Neural cell (in vitro differentiated cells): ENCODE measurements at regions not wholly inside any gene's neighbourhood (a gene's known extent, or its start where the extent isn't known, plus 50 kb on each side); places are given as distances from the start of the nearest gene placed in this dataset.

Experiments used
- H2AFZ ChIP-seq: fragments of 200-600, 300-800 bp; sonication (generic), shearing (Covaris generic); 2 replicates; pipeline ENCODE4 v1.6.0; 2014; ENCODE audit warnings: low read depth, mild to moderate bottlenecking, antibody characterized with exemption, low read length, moderate library complexity
- H3F3A ChIP-seq: fragments of 200-600 bp; shearing (Covaris generic); 2 replicates; pipeline ENCODE4 v1.6.1; 2016; ENCODE audit warnings: mild to moderate bottlenecking, moderate library complexity, mixed read lengths, antibody characterized with exemption, low read length; ENCODE audit not compliant: insufficient read depth, poor library complexity, severe bottlenecking
- H3K27ac ChIP-seq: fragments of 200-600, 300-800 bp; sonication (generic), shearing (Covaris generic); 2 replicates; pipeline ENCODE4 v1.5.1; 2014; ENCODE audit warnings: mild to moderate bottlenecking, low read length, moderate library complexity
- H3K27me3 ChIP-seq: fragments of 300-800, 200-600 bp; sonication (generic), shearing (Covaris generic); 2 replicates; pipeline ENCODE4 v1.6.0; 2014; ENCODE audit warnings: mild to moderate bottlenecking, low read depth, low read length, moderate library complexity; ENCODE audit not compliant: insufficient read depth
- H3K36me3 ChIP-seq: fragments of 300-800, 200-600 bp; sonication (generic), shearing (Covaris generic); 2 replicates; pipeline ENCODE4 v1.5.1; 2014; ENCODE audit warnings: mild to moderate bottlenecking, antibody characterized with exemption, low read length, moderate library complexity; ENCODE audit not compliant: insufficient read depth
- H3K4me2 ChIP-seq: fragments of 300-800, 200-600 bp; sonication (generic), shearing (Covaris generic); 2 replicates; pipeline ENCODE4 v1.6.0; 2014; ENCODE audit warnings: mild to moderate bottlenecking, low read length
- H3K4me3 ChIP-seq: fragments of 300-800, 200-600 bp; sonication (generic), shearing (Covaris generic); 2 replicates; pipeline ENCODE4 v1.5.1; 2014; ENCODE audit warnings: mild to moderate bottlenecking, low read length, moderate library complexity
- H3K79me2 ChIP-seq: fragments of 200-600 bp; shearing (Covaris generic); replicated peaks from 2 replicates; pipeline ENCODE4 v1.6.0; 2014; ENCODE audit warnings: mild to moderate bottlenecking, low read length, moderate library complexity; ENCODE audit not compliant: insufficient read depth
- H3K9ac ChIP-seq: fragments of 300-800, 200-600 bp; sonication (generic), shearing (Covaris generic); 2 replicates; pipeline ENCODE4 v1.6.1; 2016; ENCODE audit warnings: mild to moderate bottlenecking, low read length, mixed read lengths
- H3K9me2 ChIP-seq: fragments of 200-600 bp; shearing (Covaris generic); 2 replicates; pipeline ENCODE4 v1.6.1; 2016; ENCODE audit warnings: mild to moderate bottlenecking, low read length, mixed read lengths; ENCODE audit not compliant: insufficient read depth
- H3K9me3 ChIP-seq: fragments of 200-600, 300-800 bp; sonication (generic), shearing (Covaris generic); 2 replicates; pipeline ENCODE4 v1.6.1; 2016; ENCODE audit warnings: mild to moderate bottlenecking, mixed run types, low read length, moderate library complexity, mixed read lengths
- H4K20me1 ChIP-seq: fragments of 200-600 bp; shearing (Covaris generic); 2 replicates; pipeline ENCODE4 v1.6.1; 2016; ENCODE audit warnings: mild to moderate bottlenecking, mixed run types; ENCODE audit not compliant: insufficient read depth
- EP300 ChIP-seq: fragments of 450-650 bp; conservative IDR thresholded peaks from 2 replicates; pipeline ENCODE4 v1.6.1; 2014; ENCODE audit warnings: antibody characterized with exemption, mild to moderate bottlenecking, moderate library complexity; ENCODE audit not compliant: poor library complexity, severe bottlenecking
- EZH2 ChIP-seq: fragments of 200-600, 300-800 bp; shearing (Covaris generic), sonication (generic); IDR thresholded peaks from 2 replicates; pipeline ENCODE4 v1.6.1; 2014; ENCODE audit warnings: antibody characterized with exemption, low read length, borderline replicate concordance, mild to moderate bottlenecking; ENCODE audit not compliant: insufficient read depth, poor library complexity, severe bottlenecking
- MXI1 ChIP-seq: fragments of 450-650 bp; conservative IDR thresholded peaks from 2 replicates; pipeline ENCODE4 v1.6.1; 2014; ENCODE audit warnings: antibody characterized with exemption, mild to moderate bottlenecking; ENCODE audit not compliant: poor library complexity, severe bottlenecking
- POLR2AphosphoS5 ChIP-seq: IDR thresholded peaks from 2 replicates; pipeline ENCODE4 v1.6.1; 2012
- RAD21 ChIP-seq: fragments of 450-650 bp; conservative IDR thresholded peaks from 2 replicates; pipeline ENCODE4 v1.6.1; 2014; ENCODE audit warnings: antibody characterized with exemption, mild to moderate bottlenecking, moderate library complexity
- SMC3 ChIP-seq: fragments of 450-650 bp; conservative IDR thresholded peaks from 2 replicates; pipeline ENCODE4 v1.6.1; 2014; ENCODE audit warnings: antibody characterized with exemption, mild to moderate bottlenecking, moderate library complexity; ENCODE audit not compliant: poor library complexity
- TAF1 ChIP-seq: IDR thresholded peaks from 2 replicates; pipeline ENCODE4 v1.6.1; 2012; ENCODE audit warnings: low read depth
- TF ChIP-seq, protein P1 (sequence below): fragments of 450-650 bp; IDR thresholded peaks from 2 replicates; pipeline ENCODE4 v1.5.1; 2014; ENCODE audit warnings: antibody characterized with exemption, mild to moderate bottlenecking, moderate library complexity; ENCODE audit not compliant: poor library complexity, severe bottlenecking
- TF ChIP-seq, protein P2 (sequence below): IDR thresholded peaks from 2 replicates; pipeline ENCODE4 v1.6.1; 2012; ENCODE audit warnings: borderline replicate concordance

- H3K4me3 ChIP-seq: no peak overlapping the region
- no peaks in the 10 kb centered on the region for H3K79me2 ChIP-seq
Measured at GRCh38 chr9:16133556-16134227, 580.8 kb downstream of the CCDC171 start.

GRCh38 chr9:16134351-16134750, 581.5 kb downstream of the CCDC171 start:
- Histone ChIP-seq H3K4me2 (no peak overlapping the region), H3F3A (no peaks in the 10 kb centered on the region), H3K79me2 (no peaks in the 10 kb centered on the region), H3K9ac (no peak overlapping the region), H3K36me3 (no peaks in the 10 kb centered on the region), H3K27me3 (no peaks in the 10 kb centered on the region), H3K9me2 (no peaks in the 10 kb centered on the region), H2AFZ (no peak overlapping the region), H3K4me3 (no peak overlapping the region), H4K20me1 (no peaks in the 10 kb centered on the region), H3K9me3 (peaks cover 3% of the 10 kb centered on the region), H3K27ac (no peak overlapping the region)
- TF ChIP-seq EZH2: no peak
- TF ChIP-seq POLR2AphosphoS5: no peak
- TF ChIP-seq, protein P1, sequence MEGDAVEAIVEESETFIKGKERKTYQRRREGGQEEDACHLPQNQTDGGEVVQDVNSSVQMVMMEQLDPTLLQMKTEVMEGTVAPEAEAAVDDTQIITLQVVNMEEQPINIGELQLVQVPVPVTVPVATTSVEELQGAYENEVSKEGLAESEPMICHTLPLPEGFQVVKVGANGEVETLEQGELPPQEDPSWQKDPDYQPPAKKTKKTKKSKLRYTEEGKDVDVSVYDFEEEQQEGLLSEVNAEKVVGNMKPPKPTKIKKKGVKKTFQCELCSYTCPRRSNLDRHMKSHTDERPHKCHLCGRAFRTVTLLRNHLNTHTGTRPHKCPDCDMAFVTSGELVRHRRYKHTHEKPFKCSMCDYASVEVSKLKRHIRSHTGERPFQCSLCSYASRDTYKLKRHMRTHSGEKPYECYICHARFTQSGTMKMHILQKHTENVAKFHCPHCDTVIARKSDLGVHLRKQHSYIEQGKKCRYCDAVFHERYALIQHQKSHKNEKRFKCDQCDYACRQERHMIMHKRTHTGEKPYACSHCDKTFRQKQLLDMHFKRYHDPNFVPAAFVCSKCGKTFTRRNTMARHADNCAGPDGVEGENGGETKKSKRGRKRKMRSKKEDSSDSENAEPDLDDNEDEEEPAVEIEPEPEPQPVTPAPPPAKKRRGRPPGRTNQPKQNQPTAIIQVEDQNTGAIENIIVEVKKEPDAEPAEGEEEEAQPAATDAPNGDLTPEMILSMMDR: no peak
- TF ChIP-seq MXI1: no peak
- no peak for TF ChIP-seq EP300
- no peak for TF ChIP-seq SMC3
- no peak for TF ChIP-seq RAD21
- TF ChIP-seq, protein P2, sequence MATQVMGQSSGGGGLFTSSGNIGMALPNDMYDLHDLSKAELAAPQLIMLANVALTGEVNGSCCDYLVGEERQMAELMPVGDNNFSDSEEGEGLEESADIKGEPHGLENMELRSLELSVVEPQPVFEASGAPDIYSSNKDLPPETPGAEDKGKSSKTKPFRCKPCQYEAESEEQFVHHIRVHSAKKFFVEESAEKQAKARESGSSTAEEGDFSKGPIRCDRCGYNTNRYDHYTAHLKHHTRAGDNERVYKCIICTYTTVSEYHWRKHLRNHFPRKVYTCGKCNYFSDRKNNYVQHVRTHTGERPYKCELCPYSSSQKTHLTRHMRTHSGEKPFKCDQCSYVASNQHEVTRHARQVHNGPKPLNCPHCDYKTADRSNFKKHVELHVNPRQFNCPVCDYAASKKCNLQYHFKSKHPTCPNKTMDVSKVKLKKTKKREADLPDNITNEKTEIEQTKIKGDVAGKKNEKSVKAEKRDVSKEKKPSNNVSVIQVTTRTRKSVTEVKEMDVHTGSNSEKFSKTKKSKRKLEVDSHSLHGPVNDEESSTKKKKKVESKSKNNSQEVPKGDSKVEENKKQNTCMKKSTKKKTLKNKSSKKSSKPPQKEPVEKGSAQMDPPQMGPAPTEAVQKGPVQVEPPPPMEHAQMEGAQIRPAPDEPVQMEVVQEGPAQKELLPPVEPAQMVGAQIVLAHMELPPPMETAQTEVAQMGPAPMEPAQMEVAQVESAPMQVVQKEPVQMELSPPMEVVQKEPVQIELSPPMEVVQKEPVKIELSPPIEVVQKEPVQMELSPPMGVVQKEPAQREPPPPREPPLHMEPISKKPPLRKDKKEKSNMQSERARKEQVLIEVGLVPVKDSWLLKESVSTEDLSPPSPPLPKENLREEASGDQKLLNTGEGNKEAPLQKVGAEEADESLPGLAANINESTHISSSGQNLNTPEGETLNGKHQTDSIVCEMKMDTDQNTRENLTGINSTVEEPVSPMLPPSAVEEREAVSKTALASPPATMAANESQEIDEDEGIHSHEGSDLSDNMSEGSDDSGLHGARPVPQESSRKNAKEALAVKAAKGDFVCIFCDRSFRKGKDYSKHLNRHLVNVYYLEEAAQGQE: no peak
- TF ChIP-seq TAF1: no peak

More at GRCh38 chr9:16133556-16134227, 580.8 kb downstream of the CCDC171 start:
- Histone ChIP-seq H3K4me2 (no peak overlapping the region), H3K9ac (no peak overlapping the region), H3K36me3 (no peaks in the 10 kb centered on the region), H2AFZ (no peak overlapping the region), H4K20me1 (no peaks in the 10 kb centered on the region), H3K27ac (no peak overlapping the region), H3F3A (no peaks in the 10 kb centered on the region), H3K9me3 (peaks cover 5% of the 10 kb centered on the region), H3K9me2 (no peaks in the 10 kb centered on the region), H3K27me3 (no peaks in the 10 kb centered on the region)
- TF ChIP-seq, protein P1: peak; percentile 28
- TF ChIP-seq MXI1 (no peak), EP300 (no peak), RAD21 (no peak), POLR2AphosphoS5 (no peak), EZH2 (no peak), SMC3 (no peak), TAF1 (no peak)
- TF ChIP-seq, protein P2: no peak
